Adrenal gland (tissue), 5 donors: ENCODE measurements at regions not wholly inside any gene's neighbourhood (a gene's known extent, or its start where the extent isn't known, plus 50 kb on each side); places are given as distances from the start of the nearest gene placed in this dataset.

Source experiments
- POLR2A ChIP-seq, 2 donors: fragments of 450-650 bp; IDR thresholded peaks; one replicate each; pipeline ENCODE4 v1.6.1; 2017; ENCODE audit warnings: antibody characterized with exemption in 2 of 2, mild to moderate bottlenecking in 2 of 2, moderate library complexity in 1 of 2
- TF ChIP-seq, protein P1 (sequence below), 6 experiments: fragments of 450-650 bp in 4 of 6; fragments of 200-600 bp in 2 of 6; sonication (generic) in 1 of 6; IDR thresholded peaks; 1 replicate in 5 of 6; 2 replicates in 1 of 6; pipeline versions ENCODE4 v1.5.1 to v1.8.0; 2016 to 2021; ENCODE audit warnings: antibody characterized with exemption in 6 of 6, mild to moderate bottlenecking in 2 of 6, moderate library complexity in 1 of 6
- donor health status: DM: no; HTN: no; CAD: no.

DNA sequence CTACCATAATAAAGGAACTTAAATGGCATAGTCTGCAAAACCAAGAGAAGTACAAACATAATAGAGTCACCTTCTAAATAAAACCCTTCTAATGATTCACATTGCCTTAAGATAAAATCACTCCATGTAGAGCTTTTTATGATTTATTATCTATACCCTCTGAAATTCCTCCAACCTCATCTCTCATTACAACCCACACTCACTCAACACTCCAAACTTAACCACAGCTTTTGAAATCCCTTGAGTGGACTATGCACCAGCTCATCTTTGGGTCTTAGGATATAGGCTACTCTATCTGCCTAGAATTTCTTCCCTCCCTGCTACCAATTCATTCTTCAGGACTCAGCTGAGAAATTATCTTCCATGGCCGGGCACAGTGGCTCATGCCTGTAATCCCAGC lies 122.5 kb downstream of the CETN3 start:
- no peak for TF ChIP-seq POLR2A (IDR thresholded peaks at IDR 0.05)
- TF ChIP-seq, protein P1, sequence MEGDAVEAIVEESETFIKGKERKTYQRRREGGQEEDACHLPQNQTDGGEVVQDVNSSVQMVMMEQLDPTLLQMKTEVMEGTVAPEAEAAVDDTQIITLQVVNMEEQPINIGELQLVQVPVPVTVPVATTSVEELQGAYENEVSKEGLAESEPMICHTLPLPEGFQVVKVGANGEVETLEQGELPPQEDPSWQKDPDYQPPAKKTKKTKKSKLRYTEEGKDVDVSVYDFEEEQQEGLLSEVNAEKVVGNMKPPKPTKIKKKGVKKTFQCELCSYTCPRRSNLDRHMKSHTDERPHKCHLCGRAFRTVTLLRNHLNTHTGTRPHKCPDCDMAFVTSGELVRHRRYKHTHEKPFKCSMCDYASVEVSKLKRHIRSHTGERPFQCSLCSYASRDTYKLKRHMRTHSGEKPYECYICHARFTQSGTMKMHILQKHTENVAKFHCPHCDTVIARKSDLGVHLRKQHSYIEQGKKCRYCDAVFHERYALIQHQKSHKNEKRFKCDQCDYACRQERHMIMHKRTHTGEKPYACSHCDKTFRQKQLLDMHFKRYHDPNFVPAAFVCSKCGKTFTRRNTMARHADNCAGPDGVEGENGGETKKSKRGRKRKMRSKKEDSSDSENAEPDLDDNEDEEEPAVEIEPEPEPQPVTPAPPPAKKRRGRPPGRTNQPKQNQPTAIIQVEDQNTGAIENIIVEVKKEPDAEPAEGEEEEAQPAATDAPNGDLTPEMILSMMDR (IDR thresholded peaks at IDR 0.05), result no peak
